HG03354 (cell line): ENCODE measurements at regions not wholly inside any gene's neighbourhood (a gene's known extent, or its start where the extent isn't known, plus 50 kb on each side); places are given as distances from the start of the nearest gene placed in this dataset.

Experiments used
- ATAC-seq: cut with Tn5 transposase; IDR thresholded peaks from one replicate; pipeline ENCODE4 v1.9.1; 2021; ENCODE audit warnings: mild to moderate bottlenecking; ENCODE audit not compliant: unreplicated experiment, poor library complexity, severe bottlenecking

DNA sequence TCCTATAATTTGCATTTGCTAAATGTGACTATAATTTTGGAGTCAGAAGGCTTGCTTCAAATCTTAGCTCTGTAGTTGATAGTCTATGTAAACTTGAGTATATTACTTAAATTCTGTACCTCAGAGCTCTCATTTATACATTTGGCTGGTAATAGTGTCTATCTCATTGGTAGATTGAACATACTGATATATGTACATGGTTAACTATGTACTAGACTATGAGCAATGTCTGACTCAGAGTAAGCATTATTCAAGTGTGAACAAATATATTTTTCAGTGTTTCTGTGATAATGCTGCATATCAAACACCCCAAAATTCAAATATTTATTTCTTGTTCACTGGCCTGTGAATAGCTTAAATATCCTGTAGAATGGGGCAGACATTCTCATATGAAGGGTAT lies 1568.9 kb upstream of the PABPC4L start:
- ATAC-seq, result no peak

DNA sequence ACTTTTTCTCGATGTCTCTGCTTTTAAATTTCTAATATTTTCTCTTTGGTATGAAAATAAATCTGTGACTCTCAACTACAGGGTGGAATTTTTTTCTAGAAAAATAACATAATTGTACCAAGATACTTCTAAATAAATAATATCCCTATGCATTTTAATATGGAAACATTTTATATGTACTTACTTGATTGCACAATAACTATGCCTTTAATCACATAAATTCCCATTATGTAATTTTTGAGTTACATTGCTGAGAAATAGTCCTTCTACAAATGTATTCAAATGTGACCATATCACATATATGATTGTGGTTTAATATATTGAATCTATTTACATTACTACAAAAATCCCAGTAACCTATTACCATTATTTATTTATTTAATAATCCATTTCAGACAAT lies 1543.3 kb upstream of the PABPC4L start:
- ATAC-seq, result no peak

DNA sequence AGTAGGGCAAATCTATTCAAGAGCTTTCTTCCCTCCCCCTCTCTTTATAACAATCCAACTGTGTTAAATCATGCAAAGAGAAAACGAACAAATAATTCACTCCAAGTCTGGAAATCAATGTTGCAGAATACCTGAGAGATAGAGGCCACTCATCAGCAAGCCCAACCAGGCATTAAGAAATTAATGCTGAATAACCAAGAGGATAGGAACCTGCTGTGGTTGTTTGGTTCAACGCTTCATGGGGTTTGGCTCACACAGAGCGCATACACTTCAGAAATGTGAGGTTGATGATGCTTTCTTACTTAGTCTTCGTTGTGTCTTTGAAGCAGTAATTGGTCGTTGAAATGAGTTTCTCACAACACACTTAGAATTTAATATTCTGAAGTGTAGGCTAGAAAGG lies 1540.0 kb upstream of the PABPC4L start:
- ATAC-seq, result no peak

DNA sequence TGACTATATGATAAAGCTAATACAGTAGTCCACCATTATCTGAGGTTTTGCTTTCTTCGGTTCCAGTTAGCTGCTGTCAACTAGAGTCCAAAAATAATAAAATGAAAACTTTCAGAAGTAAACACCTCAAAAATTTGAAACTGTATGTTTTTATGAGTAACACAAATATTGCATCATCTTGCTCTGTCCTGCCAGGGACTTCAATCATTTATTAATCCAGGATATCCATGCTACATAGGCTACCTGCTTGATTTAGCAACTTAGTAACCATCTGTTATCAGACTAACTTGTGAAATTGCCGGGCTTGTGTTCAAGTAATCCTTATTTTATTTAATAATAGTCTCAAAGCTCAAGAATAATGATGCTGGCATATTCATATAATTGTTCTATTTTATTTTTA lies 1537.8 kb upstream of the PABPC4L start:
- no peak for ATAC-seq

DNA sequence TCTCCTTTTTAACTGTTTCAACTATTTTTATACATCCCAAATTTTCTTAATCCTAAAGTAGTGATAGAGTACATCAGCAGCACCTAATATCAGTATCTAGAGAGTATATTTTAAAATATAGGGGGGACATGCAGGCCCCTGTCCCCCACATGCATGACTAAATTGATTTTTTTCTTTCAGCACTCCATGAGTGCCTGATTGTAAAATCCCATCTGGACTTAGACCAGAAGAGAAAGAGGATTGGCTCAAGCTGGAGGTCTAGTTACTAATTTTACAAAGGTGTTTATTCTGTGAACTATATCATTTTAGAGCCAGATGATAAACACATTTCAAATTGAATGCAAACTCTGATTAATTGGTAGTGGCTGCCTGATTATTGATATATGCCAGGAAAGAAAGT lies 1533.9 kb upstream of the PABPC4L start:
- no peak for ATAC-seq

DNA sequence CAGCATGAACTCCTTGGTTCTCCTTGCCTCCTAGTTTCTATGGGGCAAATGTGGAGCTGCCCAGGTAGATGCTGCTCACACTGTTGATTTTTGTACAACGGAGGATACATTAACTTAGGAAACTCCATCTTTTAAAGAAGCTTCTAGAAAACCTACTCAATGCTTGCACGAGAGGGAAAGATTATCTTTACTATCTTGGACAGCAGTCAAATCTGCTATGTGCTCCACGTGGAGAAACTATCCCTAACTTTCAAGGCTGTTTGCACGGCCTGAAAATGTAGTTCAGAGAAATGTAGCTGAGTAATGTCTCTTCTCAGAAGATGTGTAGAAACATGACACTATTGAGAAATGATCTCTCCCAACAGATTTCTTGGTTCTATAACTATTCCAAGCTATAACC lies 1530.9 kb upstream of the PABPC4L start:
- no peak for ATAC-seq

DNA sequence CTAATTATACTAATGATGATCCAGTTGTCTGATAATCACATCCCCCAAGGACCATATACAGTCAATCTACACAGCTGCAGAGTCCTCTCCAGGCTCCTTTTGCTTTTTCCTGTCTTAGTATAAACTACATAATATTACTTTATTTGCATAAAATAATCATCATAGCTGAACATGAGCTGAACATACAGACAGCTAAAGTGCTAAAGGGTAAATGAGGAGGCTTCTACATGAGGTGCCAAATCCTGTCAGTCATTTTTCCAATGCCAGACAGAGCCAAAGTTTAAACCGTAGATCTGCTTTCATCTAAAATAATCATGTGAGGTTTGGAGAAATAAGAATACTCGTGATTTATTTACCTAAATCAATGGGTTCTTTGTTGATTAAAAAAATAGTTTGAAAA lies 1530.1 kb upstream of the PABPC4L start:
- ATAC-seq, result no peak

DNA sequence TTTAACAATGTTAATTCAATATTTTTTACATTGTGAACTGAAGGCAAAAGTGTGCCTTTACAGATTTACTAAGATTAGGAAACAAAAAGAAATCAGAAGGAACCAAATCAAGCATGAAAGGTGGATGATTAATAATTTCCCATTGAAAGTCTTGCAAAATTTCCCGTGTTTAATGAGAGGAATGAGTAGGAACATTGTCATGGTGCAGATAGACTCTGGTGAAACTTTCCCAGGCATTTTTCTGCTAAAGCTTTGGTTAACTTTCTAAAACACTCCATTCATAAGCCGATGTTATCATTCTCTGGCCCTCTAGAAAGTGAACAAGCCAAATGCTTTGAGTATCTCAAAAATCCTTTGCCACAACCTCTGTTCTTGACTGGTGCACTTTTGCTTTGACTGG lies 1522.8 kb upstream of the PABPC4L start:
- ATAC-seq, result no peak

DNA sequence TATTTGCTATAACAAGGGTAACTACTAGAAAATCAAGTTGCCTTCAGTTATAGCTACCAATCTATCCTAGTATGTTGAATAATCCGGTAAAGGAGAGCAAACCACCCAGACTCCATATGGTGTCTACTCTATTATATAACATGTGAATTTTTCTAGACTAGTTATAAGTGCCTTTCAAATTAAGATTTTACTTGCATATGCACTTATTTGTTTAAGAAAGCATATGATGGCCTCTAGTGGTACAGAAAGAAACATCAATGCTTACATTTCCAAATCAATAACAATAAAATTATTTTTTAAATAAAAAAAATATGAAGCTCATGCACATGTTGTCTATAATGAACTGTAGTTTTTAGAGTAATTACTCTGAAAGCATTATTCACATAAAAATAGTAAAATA lies 1516.4 kb upstream of the PABPC4L start:
- ATAC-seq, result no peak

DNA sequence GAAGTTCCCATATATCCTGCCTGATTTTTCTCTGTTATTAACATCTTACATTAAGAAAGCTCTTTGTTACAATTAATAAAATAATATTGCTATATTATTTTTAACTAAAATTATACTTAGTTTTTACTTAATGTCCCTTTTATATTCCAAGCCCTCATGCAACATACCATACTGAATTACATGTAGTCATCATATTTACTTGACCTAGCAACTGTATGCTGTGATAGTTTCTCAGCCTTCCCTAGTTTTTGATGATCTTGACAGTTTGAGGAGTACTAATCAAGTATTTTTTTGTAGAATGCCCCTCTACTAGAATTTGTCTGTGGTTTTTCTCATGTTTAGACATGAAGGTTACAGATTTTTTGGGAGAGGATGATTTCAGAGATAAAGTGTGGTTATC lies 1503.8 kb upstream of the PABPC4L start:
- ATAC-seq, result no peak

DNA sequence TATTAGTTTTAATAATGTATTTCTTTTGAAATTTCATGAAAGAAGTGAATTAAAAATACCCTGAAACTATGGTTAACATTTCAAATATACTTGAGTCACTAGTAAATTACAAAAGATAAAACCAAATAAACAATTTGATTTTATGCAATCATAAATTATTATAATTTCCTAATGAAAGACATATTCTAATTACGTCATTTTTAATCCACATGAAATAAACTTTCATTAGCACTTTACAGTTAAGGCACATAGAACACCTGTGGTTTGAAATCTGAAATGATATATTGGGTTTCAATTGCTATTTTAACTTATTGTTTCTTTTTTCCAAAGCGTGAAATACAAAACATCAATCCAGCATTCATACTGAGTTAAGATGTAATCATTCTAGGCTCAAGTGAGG lies 1492.5 kb upstream of the PABPC4L start:
- no peak for ATAC-seq

DNA sequence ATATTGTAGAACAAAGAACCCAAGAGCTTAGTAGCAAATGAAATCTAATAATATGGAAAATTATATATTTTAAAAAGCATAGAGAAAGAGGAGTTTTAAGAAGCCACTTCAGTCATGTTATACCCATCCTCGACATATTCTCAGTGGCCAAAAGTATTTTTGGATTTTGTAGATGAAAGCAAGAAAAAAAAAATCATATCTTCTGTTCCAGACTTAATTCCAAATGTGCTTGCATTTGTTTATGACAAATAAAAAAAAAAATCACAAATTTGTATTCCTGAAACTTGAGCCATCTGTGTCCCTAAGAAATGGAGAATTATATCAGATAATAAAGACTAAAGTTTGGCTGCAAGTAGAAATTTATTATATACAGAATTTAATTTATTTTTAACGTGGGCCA lies 1482.4 kb upstream of the PABPC4L start:
- no peak for ATAC-seq

DNA sequence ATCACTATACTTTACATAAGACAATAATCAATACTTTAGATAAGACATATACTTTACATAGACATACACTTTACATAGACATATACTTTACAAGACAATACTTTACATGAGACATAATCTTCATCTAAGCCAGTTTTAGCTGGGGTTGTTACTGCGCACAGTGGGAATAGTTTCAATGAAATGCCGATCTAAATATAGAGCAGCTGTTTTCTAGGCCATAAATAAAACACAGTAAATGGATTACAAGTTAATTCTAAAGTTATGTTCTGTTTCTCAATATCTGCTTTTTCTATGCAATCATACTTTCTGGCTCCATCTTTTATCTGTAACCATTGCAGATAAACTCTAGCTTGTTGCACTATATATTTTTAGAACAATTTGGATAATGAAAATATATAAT lies 1470.6 kb upstream of the PABPC4L start:
- no peak for ATAC-seq

DNA sequence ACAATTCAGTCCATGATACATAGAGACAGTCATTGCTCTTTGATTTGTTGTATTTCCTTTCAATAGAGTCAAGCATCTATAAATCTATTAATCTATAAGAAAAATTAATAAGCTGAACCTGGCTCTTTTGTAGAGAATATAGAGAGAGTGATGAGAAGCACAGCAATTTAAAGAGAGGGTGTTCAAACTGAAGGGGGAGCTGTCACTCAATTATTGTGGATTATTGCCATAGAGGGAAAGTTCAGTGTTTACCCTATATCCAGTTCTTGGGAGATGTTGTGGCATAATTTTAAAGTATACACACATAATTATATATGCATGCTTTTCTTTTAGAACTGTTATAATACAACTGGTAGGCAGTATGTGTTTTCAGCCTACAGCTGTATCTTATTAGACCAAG lies 1469.0 kb upstream of the PABPC4L start:
- ATAC-seq, result no peak
